ENCODE measurements at regions not wholly inside any gene's neighbourhood (a gene's known extent, or its start where the extent isn't known, plus 50 kb on each side); places are given as distances from the start of the nearest gene placed in this dataset.

DNA sequence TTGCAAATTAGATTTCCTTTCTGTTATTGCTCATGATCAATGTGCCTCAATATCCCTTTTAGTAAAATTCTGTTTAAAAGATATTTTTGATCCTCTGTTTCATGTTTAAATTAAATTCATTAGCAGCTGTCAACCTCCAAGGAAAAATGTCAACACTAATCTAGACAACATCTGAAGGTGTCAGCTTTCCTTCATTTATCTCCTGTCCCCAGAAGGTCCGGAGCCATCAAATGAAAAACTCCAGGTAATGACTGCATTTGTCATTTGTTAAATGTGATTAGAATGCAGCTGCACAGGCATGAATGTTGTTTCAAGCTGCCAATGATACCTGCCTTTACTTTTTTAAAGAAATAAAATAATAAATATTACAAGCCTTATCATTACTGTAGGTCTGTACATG, 463.7 kb upstream of the SEMA3A start:
- no peak for DNase-seq
- TF ChIP-seq EP300 (IDR thresholded peaks at IDR 0.05) (no peak), POLR2A (IDR thresholded peaks at IDR 0.05) (no peak)
- TF ChIP-seq, protein P1, sequence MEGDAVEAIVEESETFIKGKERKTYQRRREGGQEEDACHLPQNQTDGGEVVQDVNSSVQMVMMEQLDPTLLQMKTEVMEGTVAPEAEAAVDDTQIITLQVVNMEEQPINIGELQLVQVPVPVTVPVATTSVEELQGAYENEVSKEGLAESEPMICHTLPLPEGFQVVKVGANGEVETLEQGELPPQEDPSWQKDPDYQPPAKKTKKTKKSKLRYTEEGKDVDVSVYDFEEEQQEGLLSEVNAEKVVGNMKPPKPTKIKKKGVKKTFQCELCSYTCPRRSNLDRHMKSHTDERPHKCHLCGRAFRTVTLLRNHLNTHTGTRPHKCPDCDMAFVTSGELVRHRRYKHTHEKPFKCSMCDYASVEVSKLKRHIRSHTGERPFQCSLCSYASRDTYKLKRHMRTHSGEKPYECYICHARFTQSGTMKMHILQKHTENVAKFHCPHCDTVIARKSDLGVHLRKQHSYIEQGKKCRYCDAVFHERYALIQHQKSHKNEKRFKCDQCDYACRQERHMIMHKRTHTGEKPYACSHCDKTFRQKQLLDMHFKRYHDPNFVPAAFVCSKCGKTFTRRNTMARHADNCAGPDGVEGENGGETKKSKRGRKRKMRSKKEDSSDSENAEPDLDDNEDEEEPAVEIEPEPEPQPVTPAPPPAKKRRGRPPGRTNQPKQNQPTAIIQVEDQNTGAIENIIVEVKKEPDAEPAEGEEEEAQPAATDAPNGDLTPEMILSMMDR (IDR thresholded peaks at IDR 0.05): no peak
- Histone ChIP-seq H3K36me3 (no peaks in the 10 kb centered on the region), H3K4me3 (no peak overlapping the region), H3K4me1 (ENCODE audit: insufficient read depth) (no peaks in the 10 kb centered on the region), H3K27me3 (no peaks in the 10 kb centered on the region), H3K27ac (no peak overlapping the region), H3K9me3 (no peaks in the 10 kb centered on the region)
- intact Hi-C loops (cut with DNase I): no loop called here
- 83 to 90% (median 86%) methylated on average over 1 of the region's 1 CpG for WGBS, 3 donors

GRCh38 chr7:84654273-84654672, 459.7 kb upstream of the SEMA3A start:
- Histone ChIP-seq H3K4me3 (no peak overlapping the region), H3K27ac (no peak overlapping the region), H3K36me3 (no peaks in the 10 kb centered on the region), H3K27me3 (no peaks in the 10 kb centered on the region), H3K4me1 (ENCODE audit: insufficient read depth) (no peaks in the 10 kb centered on the region), H3K9me3 (no peaks in the 10 kb centered on the region)
- TF ChIP-seq, protein P1 (IDR thresholded peaks at IDR 0.05): no peak
- TF ChIP-seq POLR2A (IDR thresholded peaks at IDR 0.05) (no peak), EP300 (IDR thresholded peaks at IDR 0.05) (no peak)
- 73 to 86% (median 83%) methylated on average over 1 of the region's 1 CpG for WGBS, 3 donors
- no peak for DNase-seq
- intact Hi-C loops (cut with DNase I): no loop called here

DNA sequence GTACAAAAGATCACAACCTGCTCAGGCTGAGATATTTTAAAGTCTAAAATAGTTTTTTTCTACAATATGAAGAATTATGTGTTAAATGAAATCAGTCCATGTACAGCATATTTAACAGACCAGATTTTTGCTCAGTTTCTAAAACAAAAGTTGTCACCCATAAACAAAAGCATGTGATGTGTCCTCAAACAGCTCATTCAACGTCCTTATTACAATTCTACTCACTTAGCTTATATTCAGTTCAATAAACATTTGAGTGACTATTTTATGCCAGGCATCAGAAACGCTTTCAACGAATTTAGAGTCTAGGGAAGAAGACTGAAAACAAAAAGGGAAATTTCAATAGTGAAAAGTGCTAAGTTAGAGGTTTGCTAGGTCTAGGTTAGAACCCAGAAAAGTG, 457.3 kb upstream of the SEMA3A start:
- intact Hi-C loops (cut with DNase I): no loop called here
- H3K9me3 ChIP-seq: no peaks in the 10 kb centered on the region
- DNase-seq: no peak
- 58 to 74% (median 70%) methylated on average over 3 of the region's 3 CpGs for WGBS, 3 donors
- no peaks in the 10 kb centered on the region for H3K27me3 ChIP-seq
- no peak for TF ChIP-seq EP300 (IDR thresholded peaks at IDR 0.05)
- TF ChIP-seq, protein P1 (IDR thresholded peaks at IDR 0.05): no peak
- no peak for TF ChIP-seq POLR2A (IDR thresholded peaks at IDR 0.05)
- H3K4me1 ChIP-seq (ENCODE audit: insufficient read depth): no peaks in the 10 kb centered on the region
- no peak overlapping the region for H3K4me3 ChIP-seq
- no peaks in the 10 kb centered on the region for H3K36me3 ChIP-seq
- no peak overlapping the region for H3K27ac ChIP-seq

DNA sequence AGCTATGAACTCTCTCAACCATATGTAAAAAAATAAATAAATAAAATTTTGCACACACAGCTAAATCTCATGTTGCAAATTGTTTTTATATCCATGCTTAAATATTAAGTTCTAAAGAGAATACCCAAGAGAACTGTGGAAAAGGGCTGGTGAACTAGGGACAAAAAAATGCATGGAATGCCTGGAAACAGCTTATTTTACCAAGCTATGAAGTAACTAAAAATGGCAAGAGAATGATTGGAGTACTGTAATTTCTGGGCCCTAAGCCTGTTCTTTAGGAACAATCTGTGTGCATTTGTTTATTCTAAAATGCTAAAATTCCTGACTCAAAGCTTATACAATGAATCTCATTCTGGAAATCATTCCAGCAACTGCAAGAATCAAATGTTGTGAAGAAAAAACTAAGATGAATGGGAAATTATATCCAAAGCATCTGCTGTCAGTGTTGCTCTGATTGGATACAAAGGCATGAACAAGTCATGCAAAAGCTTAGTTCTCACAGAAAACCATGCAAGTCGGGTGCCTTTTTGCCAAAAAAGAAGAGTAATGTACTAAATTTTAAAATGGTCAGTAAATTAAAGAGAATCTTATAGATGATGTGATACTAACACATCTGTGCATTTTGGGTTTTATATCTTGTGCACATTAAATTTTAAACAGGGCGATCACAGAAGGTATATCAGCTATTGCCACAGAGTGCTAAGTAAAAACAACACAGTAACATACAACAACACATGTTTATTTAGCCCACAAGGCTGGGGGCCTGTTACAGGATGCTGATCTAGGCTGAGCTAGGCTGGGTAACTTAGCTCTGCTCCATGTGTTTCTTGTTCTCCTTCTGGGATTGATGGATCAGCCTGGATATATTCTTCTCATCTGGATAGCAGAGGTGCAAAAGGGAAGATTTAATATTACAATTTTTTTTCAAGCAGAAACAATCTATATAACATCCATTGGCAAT, 453.5 kb upstream of the SEMA3A start:
- Histone ChIP-seq H3K4me1 (ENCODE audit: insufficient read depth) (no peaks in the 10 kb centered on the region), H3K4me3 (no peak overlapping the region), H3K27ac (no peak overlapping the region), H3K27me3 (no peaks in the 10 kb centered on the region), H3K36me3 (no peaks in the 10 kb centered on the region), H3K9me3 (no peaks in the 10 kb centered on the region)
- DNase-seq: no peak
- intact Hi-C loops (cut with DNase I): no loop called here
- no peak for TF ChIP-seq POLR2A (IDR thresholded peaks at IDR 0.05)
- TF ChIP-seq, protein P1 (IDR thresholded peaks at IDR 0.05): no peak
- no peak for TF ChIP-seq EP300 (IDR thresholded peaks at IDR 0.05)
- WGBS, 3 donors: 79 to 84% (median 81%) methylated on average over 2 of the region's 2 CpGs

All from ovary (tissue), 7 donors.